WTC11 (cell line): ENCODE measurements at regions not wholly inside any gene's neighbourhood (a gene's known extent, or its start where the extent isn't known, plus 50 kb on each side); places are given as distances from the start of the nearest gene placed in this dataset.

ENCODE experiments used
- AFF4 ChIP-seq: sonication (generic); formaldehyde crosslinking; IDR thresholded peaks from 2 replicates; pipeline ENCODE4 v1.8.1; 2023; ENCODE audit warnings: mild to moderate bottlenecking, missing genetic modification reagents, borderline replicate concordance
- ATF1 ChIP-seq: sonication (generic); formaldehyde crosslinking; IDR thresholded peaks from 2 replicates; pipeline ENCODE4 v1.8.1; 2023; ENCODE audit warnings: mild to moderate bottlenecking, moderate library complexity, missing genetic modification reagents
- ATF3 ChIP-seq: sonication (generic); formaldehyde crosslinking; conservative IDR thresholded peaks from 2 replicates; pipeline ENCODE4 v1.8.1; 2022; ENCODE audit warnings: mild to moderate bottlenecking, missing genetic modification reagents
- CBFB ChIP-seq: sonication (generic); formaldehyde crosslinking; IDR thresholded peaks from 2 replicates; pipeline ENCODE4 v1.8.1; 2022; ENCODE audit warnings: mild to moderate bottlenecking, low read depth, missing genetic modification reagents
- CREB1 ChIP-seq: sonication (generic); formaldehyde crosslinking; IDR thresholded peaks from 2 replicates; pipeline ENCODE4 v1.8.0; 2023; ENCODE audit warnings: mild to moderate bottlenecking, missing genetic modification reagents
- E2F1 ChIP-seq: sonication (generic); formaldehyde crosslinking; IDR thresholded peaks from 2 replicates; pipeline ENCODE4 v1.8.0; 2022; ENCODE audit warnings: mild to moderate bottlenecking, missing genetic modification reagents
- E2F4 ChIP-seq: sonication (generic); formaldehyde crosslinking; IDR thresholded peaks from 2 replicates; pipeline ENCODE4 v1.8.1; 2022; ENCODE audit warnings: low read depth, mild to moderate bottlenecking, moderate library complexity, missing genetic modification reagents, borderline replicate concordance
- E2F5 ChIP-seq: sonication (generic); formaldehyde crosslinking; IDR thresholded peaks from 2 replicates; pipeline ENCODE4 v1.8.1; 2022; ENCODE audit warnings: mild to moderate bottlenecking, moderate library complexity, missing genetic modification reagents
- EMX1 ChIP-seq: fragments of 250-450 bp; sonication (Bioruptor Pico); IDR thresholded peaks from 2 replicates; pipeline ENCODE4 v1.8.0; 2021; ENCODE audit warnings: mild to moderate bottlenecking
- ERG ChIP-seq: fragments of 250-450 bp; sonication (Bioruptor Pico); IDR thresholded peaks from 2 replicates; pipeline ENCODE4 v1.8.0; 2021; ENCODE audit warnings: mild to moderate bottlenecking
- GABPB1 ChIP-seq: sonication (generic); formaldehyde crosslinking; IDR thresholded peaks from 2 replicates; pipeline ENCODE4 v1.8.1; 2023; ENCODE audit warnings: mild to moderate bottlenecking, missing genetic modification reagents
- GRHL2 ChIP-seq: fragments of 250-450 bp; sonication (Bioruptor Pico); IDR thresholded peaks from 2 replicates; pipeline ENCODE4 v1.8.0; 2022; ENCODE audit warnings: mild to moderate bottlenecking, moderate library complexity; ENCODE audit not compliant: insufficient replicate concordance, severe bottlenecking
- HMGA2 ChIP-seq: fragments of 250-450 bp; sonication (Bioruptor Pico); IDR thresholded peaks from 2 replicates; pipeline ENCODE4 v1.4.0; 2021; ENCODE audit warnings: mild to moderate bottlenecking, moderate library complexity
- HMGXB4 ChIP-seq: sonication (generic); formaldehyde crosslinking; IDR thresholded peaks from 2 replicates; pipeline ENCODE4 v1.8.1; 2023; ENCODE audit warnings: mild to moderate bottlenecking, moderate library complexity, missing genetic modification reagents
- NFATC4 ChIP-seq: fragments of 250-450 bp; sonication (Bioruptor Pico); IDR thresholded peaks from 2 replicates; pipeline ENCODE4 v1.9.0; 2021; ENCODE audit warnings: mild to moderate bottlenecking
- NR3C1 ChIP-seq: sonication (generic); formaldehyde crosslinking; conservative IDR thresholded peaks from 2 replicates; pipeline ENCODE4 v1.8.1; 2023; ENCODE audit warnings: low read depth, mild to moderate bottlenecking, missing genetic modification reagents
- RELA ChIP-seq: sonication (generic); formaldehyde crosslinking; IDR thresholded peaks from 2 replicates; pipeline ENCODE4 v1.8.1; 2022; ENCODE audit warnings: missing genetic modification reagents, mild to moderate bottlenecking, borderline replicate concordance
- SOX15 ChIP-seq: fragments of 250-450 bp; sonication (Bioruptor Pico); IDR thresholded peaks from 2 replicates; pipeline ENCODE4 v1.9.0; 2021; ENCODE audit warnings: mild to moderate bottlenecking
- SP1 ChIP-seq: sonication (generic); formaldehyde crosslinking; conservative IDR thresholded peaks from 2 replicates; pipeline ENCODE4 v1.8.1; 2022; ENCODE audit warnings: missing genetic modification reagents
- ZMAT4 ChIP-seq: fragments of 250-450 bp; sonication (Bioruptor Pico); IDR thresholded peaks from 2 replicates; pipeline ENCODE4 v1.9.0; 2021; ENCODE audit warnings: mild to moderate bottlenecking
- ZNF138 ChIP-seq: sonication (generic); formaldehyde crosslinking; conservative IDR thresholded peaks from 2 replicates; pipeline ENCODE4 v1.8.1; 2022; ENCODE audit warnings: mild to moderate bottlenecking, moderate library complexity, missing genetic modification reagents
- ZNF232 ChIP-seq: sonication (generic); formaldehyde crosslinking; IDR thresholded peaks from 2 replicates; pipeline ENCODE4 v1.8.0; 2022; ENCODE audit warnings: mild to moderate bottlenecking, missing genetic modification reagents
- ZNF263 ChIP-seq: sonication (generic); formaldehyde crosslinking; IDR thresholded peaks from 2 replicates; pipeline ENCODE4 v1.8.1; 2022; ENCODE audit warnings: low read depth, mild to moderate bottlenecking, moderate library complexity, missing genetic modification reagents
- ZNF396 ChIP-seq: fragments of 250-450 bp; sonication (Bioruptor Pico); IDR thresholded peaks from 2 replicates; pipeline ENCODE4 v1.8.0; 2021; ENCODE audit warnings: mild to moderate bottlenecking, moderate library complexity, borderline replicate concordance
- ZNF416 ChIP-seq: fragments of 250-450 bp; sonication (Bioruptor Pico); IDR thresholded peaks from 2 replicates; pipeline ENCODE4 v1.9.0; 2021; ENCODE audit warnings: mild to moderate bottlenecking, inconsistent platforms
- ZNF512 ChIP-seq: sonication (generic); formaldehyde crosslinking; IDR thresholded peaks from 2 replicates; pipeline ENCODE4 v1.8.1; 2022; ENCODE audit warnings: missing genetic modification reagents, borderline replicate concordance
- ZSCAN18 ChIP-seq: fragments of 250-450 bp; sonication (Bioruptor Pico); IDR thresholded peaks from 2 replicates; pipeline ENCODE4 v2.1.2; 2022; ENCODE audit warnings: mild to moderate bottlenecking, moderate library complexity

- TF ChIP-seq ZNF512 (CRISPR knock-in tag), result no peak
- no peak for TF ChIP-seq CREB1 (CRISPR knock-in tag)
- peak; percentile 84; the same call in 1 of the 2 replicates for TF ChIP-seq ERG (CRISPR knock-in tag)
- TF ChIP-seq HMGA2, result no peak
- no peak for TF ChIP-seq E2F4 (CRISPR knock-in tag)
- no peak for TF ChIP-seq SOX15 (CRISPR knock-in tag)
- peak; percentile 81; the same call in 1 of the 2 replicates for TF ChIP-seq ZNF396 (CRISPR knock-in tag)
- no peak for TF ChIP-seq ATF1 (CRISPR knock-in tag)
- TF ChIP-seq ZNF263, result no peak
- peak; percentile 93 for TF ChIP-seq ZSCAN18 (CRISPR knock-in tag)
- TF ChIP-seq RELA, result no peak
- TF ChIP-seq SP1, result peak; percentile 72
- no peak for TF ChIP-seq ZNF232 (CRISPR knock-in tag)
- no peak for TF ChIP-seq NFATC4 (CRISPR knock-in tag)
- TF ChIP-seq AFF4 (CRISPR knock-in tag), result no peak
- TF ChIP-seq HMGXB4 (CRISPR knock-in tag), result no peak
- no peak for TF ChIP-seq ZNF416
- no peak for TF ChIP-seq ZMAT4 (CRISPR knock-in tag)
- 0 out of 2 replicates have a peak, but pooled peaks have one; percentile 27 for TF ChIP-seq E2F1 (CRISPR knock-in tag)
- no peak for TF ChIP-seq GRHL2 (CRISPR knock-in tag)
- TF ChIP-seq CBFB (CRISPR knock-in tag), result no peak
- no peak; the same call in 1 of the 2 replicates for TF ChIP-seq EMX1 (CRISPR knock-in tag)
- no peak for TF ChIP-seq ZNF138
- no peak for TF ChIP-seq E2F5 (CRISPR knock-in tag)
- no peak for TF ChIP-seq NR3C1 (CRISPR knock-in tag)
- no peak for TF ChIP-seq GABPB1 (CRISPR knock-in tag)
- no peak for TF ChIP-seq ATF3
Measured at GRCh38 chr6:4503700-4504099, 272.5 kb upstream of the CDYL start (continued).
